Activated CD8-positive, alpha-beta memory T cell treated with anti-CD3 and anti-CD28 coated beads for 24 hours (primary cell): ENCODE measurements at regions not wholly inside any gene's neighbourhood (a gene's known extent, or its start where the extent isn't known, plus 50 kb on each side); places are given as distances from the start of the nearest gene placed in this dataset.
"Not testable (repeated sequence)": the region's sequence is repeated elsewhere in the genome, so short reads cannot be mapped to it uniquely, and the experiment has no call there.

Experiments used
- DNase-seq: peaks from one replicate; pipeline ENCODE4 v3.0.0-alpha.2; 2020

DNA sequence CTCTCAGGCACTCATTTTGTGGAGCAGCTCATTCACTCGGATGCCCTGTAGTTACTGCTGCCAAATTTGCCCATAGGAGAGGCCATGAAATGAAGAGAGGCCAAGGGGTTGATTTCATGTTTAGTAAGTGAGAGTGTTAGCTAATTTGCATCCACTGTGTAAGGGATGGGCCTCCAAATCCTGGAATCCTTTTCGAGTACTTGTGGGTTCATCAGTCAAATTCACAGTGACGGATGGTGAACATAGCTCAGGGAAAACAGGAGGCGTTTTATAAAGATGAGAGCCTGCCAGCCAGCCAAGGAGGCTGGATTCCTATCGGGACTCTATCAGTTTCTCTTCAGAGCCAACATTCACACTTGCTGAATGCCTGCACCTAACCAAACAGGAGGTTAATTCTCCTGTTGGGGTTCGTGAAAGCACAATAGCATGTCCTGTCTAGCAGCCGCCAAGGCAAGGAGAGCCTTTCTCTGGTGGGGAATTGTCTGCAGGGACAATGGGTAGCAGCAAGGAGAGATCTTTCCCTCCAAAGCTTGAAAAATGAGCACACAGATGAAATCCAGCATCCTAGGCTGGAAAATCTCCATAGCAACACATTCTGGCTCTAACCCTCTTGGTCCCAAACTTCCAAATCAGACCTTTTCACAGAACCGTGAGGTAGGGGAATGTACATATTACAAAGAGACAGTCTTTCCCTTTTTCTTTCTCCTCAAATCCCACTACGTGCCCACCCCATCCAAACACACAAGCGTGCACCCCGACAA lies 231.4 kb upstream of the ECI2 start:
- DNase-seq = no peak

DNA sequence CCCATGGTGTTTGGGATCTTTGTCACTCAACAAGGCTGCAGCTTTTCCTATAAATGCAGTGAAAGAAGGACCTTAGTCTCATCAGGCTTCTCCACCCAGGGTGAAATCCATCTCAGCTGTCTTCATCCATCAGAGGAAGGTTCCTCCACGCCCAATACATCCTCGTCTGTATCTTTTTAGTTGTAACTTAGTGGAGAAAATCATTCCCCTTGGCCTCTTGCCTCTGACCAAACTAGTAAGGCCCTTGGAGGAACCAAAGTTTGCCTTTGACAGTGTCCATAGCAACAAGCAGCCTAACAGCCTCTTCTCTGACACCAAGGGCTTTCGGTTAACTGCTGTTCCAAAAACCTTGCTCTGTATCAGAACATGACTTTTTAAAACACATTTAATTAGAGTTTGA lies 230.3 kb upstream of the ECI2 start:
- DNase-seq = no peak

DNA sequence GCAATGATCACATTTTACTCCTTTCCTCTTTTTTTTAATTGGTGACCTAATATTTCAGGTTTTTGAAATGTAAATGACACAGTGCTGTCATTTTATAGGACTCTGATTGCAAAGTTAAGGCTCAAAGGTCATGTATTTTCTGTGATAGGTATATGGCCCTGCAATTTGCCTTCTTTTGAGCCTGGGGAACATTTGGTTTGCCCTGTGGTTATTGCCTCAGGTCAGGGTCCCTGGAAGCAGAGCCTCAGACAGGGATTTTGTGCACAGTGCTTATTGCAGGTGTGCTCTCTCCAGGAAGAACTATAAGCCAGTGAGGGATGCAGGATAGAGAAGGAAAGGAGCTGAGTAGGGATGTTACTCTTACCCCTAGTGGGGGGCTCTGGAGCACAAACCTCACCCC lies 229.3 kb upstream of the ECI2 start:
- DNase-seq = no peak

DNA sequence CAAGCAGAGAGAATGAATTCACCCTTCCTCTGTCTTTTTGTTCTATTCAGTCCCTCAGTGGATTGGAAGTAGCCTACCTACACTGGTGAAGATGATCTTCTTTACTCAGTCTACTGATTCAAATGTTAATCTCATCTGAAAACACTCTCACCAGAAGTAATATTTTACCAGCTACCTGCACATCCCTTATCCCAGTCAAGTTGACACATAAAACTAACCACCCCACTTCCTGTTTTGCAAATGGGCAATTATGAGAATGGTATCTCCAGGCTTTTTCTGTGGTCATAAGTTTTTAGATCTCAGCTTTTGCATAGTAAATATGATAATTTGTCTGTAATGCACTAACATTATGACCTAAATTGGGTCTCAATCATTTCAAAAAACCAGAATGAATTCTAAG lies 228.8 kb upstream of the ECI2 start:
- DNase-seq = no peak

DNA sequence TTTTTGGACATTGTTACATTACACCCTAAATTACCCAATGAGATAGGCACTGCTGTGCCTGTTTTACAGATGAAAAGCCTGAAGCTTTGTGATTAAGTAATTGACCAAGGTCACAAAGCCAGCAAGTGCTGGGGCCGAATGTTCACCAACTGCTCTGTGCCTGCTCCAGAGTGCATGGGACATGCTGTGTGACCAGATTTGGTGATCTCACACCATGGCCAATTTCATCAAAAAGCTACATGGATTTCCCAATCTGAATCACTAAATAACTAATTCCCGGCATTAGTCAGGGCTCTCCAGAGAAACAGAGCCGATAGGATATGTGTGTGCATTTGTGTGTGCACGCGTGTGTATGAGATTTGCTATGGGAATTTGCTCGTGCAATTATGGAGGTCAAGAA lies 228.3 kb upstream of the ECI2 start:
- DNase-seq = no peak

DNA sequence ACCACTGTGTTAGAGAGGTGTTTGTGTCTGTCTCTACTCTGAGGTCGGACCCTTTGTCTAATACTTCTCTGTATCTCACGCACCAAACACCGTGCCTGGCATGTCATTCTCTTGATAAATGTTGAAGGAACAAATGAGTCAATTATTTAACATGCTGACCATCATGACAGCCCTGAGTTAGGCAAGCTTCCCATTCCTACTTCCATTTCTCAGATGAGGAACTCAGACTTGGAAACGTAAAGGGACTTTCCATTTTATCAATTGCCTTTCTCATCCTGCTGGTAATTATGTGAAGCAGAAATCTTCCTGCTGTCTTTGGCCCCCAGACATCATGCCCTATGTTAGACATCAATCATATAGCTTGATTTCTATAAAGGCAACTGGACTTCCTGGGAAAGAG lies 227.0 kb upstream of the ECI2 start:
- no peak for DNase-seq

DNA sequence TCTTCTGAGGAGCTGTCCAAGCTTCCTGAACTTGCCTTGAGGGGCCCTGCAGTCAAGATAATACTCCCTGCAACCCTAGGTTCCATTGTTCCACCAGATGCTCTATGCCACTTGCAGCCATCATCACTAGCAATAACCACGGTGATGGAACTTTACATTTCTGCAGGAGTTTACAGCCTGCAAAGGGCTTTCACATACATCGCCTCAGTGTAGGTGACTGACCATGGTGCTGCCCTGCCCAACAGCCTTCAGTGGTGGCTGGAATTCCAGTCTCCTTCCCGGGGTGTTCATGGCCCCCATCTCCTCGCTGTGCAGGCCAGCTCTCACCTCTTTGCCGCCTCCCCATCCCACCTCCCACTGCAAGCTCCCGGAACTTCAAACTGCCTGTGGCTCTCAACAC lies 225.5 kb upstream of the ECI2 start:
- DNase-seq = no peak

DNA sequence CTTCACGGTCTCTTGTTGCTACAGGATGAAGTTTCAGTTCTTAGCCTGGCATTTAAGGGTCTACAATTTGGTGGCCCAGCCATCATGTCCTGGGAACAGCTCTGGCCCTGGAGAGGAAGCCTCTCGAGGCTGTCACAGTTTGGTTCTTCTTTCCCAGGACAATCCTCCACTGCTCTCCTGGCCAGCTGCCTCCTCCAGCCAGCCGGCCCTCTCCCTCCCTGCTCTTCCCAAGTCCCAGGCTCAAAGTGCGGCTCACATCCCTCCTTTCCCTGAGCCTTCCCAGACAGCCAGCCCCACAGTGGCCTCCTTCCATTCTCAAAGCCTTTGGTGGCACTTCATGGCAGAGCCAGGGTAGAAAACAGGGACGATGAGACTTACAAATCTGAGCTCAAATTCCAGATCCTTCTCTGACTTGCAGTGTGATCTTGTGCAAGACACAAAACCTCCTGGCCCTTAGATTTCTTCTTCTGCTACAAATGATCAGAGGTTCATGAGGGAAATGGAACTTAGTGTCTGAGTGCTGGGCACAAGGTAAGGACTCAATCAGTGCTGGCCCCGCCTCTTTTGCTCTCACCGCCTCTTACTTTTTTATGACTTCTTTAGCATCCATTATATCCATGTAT lies 223.8 kb upstream of the ECI2 start:
- no peak for DNase-seq

DNA sequence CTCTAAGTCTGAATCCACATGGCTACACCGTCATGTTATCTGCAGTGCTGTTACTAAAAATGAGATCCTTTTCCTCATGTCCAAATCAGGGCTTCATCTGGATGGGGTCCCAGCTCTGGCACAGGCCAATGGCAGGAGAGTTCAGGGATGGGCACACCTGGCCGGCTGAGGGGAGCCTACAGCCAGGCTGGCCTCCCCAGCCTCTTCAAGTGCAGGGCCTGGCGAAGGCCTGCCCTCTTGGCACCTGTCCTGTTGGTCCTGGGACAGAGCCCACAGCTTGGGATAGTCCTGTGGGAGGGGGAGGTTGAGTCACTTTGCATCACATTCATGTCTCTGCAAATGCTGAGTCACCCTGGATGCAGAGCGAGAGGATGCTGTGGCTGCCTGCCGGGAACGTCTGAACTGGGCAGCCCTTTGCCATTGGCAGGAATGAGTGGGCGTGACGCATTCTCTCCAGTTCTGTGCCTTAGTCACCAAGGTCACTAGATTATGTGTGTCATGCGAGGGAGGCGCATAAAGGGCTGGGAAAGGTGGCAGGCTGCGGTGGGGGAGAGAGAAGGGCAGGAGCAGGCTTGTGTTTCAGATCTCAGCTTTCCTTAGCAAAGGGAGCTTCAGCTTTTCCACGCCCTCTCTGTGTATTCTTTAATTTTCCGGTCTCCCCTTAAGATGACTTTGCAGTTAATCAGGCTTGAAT lies 223.2 kb upstream of the ECI2 start:
- DNase-seq = no peak

DNA sequence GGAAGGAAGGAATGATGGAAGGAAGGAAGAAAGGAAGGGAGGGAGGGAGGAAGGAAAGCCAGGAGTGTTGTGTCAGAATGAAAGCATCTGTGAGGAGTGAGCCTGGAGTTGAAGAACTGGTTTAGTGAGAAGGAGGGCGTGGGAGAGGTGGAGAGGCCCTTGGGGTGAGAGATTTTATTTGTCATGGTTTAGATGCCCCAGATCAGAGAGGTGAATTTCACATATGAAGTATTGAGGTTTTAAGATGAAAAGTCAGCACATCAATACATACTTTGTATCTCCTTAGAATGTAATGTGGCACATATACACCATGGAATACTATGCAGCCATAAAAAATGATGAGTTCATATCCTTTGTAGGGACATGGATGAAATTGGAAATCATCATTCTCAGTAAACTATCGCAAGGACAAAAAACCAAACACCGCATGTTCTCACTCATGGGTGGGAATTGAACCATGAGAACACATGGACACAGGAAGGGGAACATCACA lies 222.3 kb upstream of the ECI2 start:
- not testable (repeated sequence) for DNase-seq

DNA sequence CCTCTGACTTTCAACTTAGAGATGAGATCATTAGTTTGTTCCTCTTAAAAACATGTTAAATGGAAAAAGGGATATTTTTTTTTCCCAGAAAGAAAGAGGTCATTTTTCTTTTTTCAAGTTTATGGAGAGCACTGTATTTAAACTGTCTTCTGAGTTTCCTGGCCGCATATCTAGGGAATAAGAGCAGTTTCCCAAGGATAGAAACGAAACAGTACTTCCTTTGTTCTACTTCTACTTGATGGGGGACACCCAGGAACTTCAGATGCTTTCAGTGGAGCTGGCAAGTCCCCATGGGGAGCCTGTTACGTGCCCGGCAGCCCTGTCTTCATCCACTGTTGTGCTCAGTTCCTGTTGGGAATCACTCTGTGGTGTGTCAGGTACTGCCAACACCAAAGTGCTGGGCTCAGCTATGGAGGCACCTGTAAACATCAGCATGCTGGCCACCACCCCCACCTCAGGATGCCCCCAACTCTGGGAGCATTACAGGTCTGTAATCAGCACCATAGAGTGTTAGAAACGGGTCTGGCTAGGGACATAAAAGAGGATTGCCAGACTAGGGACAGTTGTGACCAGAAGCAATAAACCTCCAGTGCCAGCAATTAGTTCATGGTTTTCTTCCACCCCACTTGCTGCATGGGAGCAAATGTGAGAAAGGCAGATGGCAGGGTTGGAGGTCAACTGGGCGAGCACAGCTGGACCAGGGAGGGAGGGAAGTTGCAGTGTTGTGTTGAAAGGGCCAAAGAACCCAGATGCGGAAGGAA lies 221.7 kb upstream of the ECI2 start:
- no peak for DNase-seq

DNA sequence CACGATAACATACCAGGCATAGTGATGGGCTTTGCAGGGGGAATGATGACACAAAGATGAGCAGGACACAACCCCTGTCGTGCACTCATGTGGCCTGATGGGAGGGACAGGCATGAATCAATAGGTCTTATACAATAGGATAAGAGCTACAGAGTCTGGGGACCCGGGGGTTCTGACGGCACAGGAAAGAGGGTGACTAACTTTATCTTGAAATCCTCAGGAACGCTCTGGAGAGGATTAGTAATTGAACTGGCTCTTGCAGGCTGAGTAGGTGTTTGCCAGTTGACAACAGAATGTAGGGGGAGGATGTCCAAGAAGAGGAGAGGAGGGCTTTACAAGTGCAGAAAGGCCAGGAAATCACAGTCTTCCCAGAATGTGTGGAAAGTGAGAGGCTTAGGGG lies 219.9 kb upstream of the ECI2 start:
- DNase-seq = no peak

DNA sequence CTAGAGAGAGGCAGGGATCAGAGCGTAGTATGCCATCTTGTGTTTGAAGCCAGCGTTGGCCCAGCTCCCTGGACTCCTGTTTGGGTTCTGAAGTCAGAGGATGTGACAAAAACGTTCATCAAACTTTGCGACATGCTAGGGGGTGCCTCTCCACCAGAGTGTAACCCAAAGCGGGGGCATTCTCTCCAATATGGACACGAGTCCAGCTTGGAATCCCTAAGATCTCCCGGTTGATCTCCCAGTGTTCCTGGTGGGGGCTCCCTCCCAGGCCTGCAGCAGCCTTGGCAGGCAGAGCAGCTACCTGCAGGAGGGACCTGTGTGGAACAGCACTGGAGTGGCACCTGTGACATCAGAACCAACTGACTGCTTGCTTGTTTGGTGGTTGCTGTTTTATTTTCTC lies 218.8 kb upstream of the ECI2 start:
- no peak for DNase-seq

DNA sequence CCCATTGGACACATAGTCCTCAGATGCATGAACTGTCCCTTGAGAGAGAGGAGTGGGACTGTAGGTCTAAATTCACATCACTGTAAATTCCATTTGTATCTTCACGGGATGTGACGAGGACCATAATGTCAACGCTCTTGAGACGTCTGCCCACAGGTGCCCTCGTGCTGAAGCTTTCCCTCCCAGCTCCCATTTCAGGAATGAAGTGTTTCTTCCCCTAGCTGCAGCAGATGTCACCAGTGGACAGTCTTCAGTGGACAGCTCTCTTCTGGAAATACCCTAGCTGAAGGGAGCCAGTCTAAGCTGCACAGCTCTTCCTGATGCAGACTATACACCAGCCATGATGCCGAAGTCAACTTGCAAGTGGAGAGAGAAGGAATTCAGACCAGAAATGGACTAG lies 217.4 kb upstream of the ECI2 start:
- no peak for DNase-seq

DNA sequence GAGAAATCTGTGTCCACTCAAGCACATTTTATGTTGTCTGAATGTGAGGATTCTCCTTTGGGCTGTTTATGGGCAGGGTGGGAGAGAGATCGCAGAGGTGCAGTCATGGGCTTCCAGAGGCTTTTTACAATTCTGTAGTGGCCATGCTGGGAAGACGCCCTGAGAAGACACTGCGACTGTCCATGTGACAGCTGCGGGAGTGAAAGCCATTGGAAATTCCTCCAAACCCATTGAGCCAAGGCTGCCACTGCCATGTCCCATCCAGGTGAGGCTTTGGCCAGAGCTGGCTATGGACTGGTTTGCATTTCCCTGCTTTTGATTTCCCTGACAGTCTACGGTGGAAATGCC lies 216.9 kb upstream of the ECI2 start:
- no peak for DNase-seq

DNA sequence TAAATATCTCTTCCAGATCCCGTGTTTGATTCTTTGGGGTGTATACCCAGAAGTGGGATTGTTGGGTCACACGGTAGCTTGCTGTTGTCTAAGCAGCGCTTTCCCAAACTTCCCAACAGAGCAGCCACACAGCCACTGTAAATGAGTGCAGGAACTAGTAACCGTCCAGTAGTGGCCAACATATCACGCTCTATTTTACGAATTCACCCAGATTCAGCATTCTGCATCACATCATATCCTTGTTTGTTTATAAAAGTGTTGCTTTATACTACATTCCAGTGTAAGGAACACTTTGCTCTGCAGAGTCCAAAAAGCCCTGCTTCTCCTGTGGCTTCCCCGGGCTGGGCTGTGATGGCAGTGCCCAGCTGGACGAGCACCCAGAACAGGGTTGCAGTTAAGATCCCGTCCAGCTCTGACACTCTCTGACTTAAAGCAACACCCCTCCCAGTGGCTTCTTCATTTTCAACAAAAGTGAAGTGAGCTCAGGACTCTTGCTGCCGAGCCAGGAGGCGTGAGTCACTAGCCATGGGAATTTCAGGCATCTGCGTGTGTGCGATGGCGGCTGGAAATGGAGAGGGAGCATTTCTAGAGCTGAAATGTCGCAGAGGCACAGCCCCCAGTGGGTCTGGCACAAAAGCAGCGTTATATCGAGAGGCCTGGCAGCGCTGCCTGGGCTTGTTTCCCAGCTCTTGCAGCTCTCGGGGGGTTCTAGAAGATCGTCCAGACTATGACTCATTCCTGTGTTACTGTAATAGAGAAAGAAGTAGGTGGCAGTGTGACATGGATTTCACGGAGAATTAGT lies 216.3 kb upstream of the ECI2 start:
- no peak for DNase-seq

DNA sequence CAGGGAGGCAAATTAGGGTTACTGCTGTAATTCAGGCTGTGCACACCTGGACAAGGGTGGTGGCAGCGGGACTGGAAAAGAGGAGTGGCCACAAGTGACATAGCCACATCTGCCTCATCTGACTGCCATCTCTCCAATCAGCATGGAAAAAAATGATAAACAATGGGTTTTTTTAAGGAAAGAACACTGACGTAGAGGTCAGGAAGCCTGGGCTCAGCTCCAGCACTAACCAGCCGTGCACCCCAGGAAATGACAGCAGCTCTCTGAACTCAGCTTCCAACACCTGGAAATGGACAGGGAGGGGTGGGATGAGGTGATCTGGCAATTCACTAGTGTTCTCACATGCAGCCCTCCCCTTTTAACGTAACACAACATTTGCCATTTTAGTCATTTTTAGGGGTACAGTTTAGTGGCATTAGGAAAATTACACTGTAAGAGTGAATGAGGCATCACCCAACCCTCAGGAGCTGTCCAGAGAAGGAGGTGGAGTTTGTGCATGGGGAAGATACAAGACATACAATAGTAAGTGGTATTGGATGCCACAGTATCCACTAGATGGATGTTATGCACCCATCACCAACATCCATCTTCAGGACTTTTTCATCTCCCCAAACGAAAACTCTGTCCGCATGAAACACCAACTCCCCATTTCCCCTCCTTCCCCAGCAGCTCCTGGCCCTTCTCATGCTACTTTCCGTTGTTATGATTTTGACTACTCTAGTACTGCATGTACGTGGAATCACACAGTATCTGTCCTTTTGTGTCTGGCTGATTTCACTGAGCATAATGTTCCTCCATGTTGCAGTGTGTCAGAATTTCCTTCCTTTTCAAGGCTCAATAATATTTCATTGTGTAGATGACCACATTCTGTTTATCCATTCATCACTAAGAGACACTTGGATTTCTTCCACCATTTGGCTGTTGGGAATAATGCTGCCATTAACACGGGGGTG lies 215.5 kb upstream of the ECI2 start:
- no peak for DNase-seq

DNA sequence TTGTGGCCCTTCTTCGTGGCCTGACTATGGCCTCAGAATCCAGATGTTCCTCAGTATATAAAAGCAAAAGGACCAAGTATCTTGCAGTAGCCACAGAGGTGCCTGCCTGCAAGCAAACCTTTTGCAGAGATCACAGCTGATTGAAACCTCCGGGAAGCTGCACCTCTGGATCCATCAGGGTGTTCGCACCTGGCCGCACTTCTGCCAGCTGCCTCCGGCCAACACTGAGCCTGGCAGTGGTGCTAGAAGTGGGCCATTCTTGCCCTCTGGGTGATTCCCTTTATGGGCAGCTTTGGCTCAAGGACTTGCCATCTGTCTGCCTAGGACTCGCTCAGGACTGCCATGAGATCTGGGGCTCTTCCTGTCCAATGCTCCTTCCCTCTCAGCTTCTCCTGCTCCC lies 214.6 kb upstream of the ECI2 start:
- no peak for DNase-seq

DNA sequence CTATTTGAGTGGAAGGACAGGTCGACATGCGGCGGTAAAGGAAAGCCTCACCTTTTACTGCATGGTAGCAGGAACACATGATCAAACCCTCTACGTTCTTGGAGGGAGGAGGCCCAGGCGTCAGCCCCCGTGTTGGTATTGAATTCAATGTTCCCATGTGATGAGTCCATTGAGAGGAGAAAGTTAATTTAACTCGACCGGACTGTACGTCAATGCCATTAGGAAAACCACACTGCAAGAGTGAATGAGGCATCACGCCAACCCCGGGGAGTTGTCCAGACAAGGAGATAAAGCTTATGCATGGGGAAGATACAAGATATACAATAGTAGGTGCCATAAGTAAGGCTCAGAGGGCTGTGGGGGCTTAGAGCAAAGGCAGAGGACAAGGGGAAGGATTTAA lies 213.9 kb upstream of the ECI2 start:
- no peak for DNase-seq

DNA sequence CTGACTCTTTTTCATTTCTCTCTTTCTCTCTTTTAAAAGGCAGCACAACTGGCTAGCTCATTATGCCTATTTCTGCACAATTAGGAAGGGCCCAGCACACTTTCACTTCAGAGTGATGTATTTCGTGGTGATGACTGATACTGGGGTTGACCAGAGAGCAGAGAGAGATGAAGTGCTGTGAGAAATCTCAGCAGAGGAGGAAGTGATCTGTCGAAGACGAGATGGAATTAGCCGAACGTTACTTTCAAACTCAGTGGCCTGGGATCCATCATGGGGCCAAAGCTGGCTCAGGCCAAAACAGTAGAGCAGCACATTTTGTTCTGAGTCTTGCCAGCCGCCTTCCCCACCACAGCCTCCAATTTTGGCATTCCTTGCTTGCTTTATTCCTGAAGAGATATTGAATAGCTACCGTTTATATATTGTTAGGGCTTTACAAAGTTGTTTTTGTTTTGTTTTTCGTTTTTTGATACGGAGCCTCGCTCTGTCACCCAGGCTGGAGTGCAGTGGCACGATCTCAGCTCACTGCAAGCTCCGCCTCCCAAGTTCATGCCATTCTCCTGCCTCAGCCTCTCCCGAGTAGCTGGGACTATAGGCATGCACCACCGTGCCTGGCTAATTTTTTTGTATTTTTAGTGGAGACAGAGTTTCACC lies 213.2 kb upstream of the ECI2 start:
- DNase-seq = no peak

DNA sequence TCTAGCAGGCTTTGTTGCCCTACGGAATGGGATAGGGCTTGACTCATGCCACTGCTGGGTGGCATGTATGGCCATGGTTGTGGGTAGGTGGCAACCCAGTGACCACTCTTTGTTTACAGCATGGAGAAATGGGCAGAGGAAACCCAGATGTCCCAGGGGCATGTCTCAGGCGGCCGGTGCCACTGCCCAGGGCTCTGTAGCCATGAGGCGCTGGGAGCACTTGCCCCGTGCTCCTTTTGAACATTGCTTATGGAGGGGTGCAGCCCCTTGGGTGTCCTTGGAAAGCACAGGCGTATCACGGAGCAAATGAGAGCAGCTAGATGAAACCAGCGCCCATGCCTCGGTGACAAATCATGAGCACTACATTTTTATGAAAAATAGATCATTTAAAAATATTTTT lies 212.5 kb upstream of the ECI2 start:
- no peak for DNase-seq
